ENCODE measurements at regions not wholly inside any gene's neighbourhood (a gene's known extent, or its start where the extent isn't known, plus 50 kb on each side); places are given as distances from the start of the nearest gene placed in this dataset.
"Not testable (repeated sequence)": the region's sequence is repeated elsewhere in the genome, so short reads cannot be mapped to it uniquely, and the experiment has no call there.

GRCh38 chr15:92831336-92831654, 68.8 kb upstream of the CHD2 start:
- FAIRE-seq, result no peak

DNA sequence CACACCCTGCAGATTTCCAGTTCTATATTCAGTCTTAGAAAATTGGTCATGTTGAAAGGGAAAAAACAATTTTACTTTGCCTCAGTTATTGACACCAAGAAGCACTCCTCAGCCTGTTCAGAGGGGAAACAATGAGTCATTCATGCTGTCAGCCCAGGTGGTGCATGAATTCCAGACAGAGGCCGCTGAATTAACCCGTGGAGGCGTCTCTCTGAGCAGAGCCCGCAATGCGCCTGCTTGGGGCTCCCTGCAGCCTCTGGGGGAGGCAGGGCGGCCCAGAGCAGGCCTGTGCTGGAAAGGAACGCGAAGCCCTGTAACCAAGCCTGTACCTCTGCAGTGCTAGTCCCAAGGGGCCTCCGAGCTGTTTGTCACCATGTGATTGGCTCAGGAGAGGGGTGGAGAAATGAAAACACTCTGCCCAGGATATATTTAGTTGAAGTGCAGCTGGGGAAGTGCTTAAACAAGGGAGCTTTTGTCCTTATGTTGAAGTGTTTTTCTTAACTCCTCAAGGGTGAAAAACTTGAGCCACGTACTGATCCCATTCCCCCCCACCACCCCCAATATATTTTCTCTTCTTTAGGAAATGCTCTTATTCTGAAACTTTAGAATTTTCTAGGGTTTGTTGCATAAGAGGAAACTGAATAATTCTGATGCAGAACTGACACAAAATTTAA, 68.3 kb upstream of the CHD2 start:
- FAIRE-seq, result peak; percentile 99

DNA sequence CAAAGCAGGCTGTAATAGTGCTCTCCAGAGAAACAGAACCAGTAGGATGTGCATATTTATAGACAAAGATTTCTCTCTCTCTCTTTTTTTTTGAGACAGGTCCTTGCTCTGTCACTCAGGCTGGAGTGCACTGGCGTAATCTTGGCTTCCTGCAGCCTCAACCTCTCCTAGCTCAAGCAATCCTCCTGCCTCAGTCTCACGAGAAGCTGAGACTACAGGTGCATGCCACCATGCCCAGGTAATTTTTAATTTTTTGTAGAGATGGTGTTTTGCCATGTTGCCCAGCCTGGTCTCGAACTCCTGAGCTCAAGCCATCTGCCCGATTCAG, 67.1 kb upstream of the CHD2 start:
- no peak for FAIRE-seq

DNA sequence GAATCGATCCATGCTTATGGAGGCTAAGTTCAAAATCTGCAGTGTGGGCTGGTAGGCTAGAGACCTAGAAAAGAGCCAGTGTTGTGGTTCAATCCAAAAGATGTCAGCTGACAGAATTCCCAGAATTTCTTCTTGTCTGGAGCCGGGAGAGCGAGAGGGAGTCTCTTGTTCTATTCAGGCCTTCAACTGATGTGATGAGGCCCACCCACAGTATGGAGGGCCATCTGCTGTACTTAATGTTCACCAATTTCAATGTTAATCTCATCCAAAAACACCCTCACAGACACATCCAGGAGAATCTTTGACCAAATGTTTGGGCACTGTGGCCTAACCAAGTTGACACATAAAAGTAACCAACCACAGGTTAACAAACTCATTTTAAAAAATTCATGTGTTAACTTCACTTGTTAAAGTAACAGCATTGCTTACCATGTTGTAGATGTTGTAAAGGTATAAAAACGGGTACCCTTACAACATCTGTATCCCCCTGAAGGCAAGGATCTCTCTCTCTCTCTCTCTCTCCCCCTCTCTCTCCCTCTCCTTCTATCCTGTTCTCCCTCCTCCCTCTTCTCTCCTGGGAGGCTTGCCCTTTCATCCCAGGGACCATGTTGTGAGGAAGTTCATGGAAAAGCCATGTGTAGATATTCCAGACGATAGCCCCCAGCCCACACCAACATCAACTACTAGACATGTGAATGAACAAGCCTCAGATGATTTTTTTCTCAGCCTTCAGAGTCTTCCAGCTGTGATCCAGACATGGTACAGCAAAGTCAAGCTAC, 66.4 kb upstream of the CHD2 start:
- no peak for FAIRE-seq

DNA sequence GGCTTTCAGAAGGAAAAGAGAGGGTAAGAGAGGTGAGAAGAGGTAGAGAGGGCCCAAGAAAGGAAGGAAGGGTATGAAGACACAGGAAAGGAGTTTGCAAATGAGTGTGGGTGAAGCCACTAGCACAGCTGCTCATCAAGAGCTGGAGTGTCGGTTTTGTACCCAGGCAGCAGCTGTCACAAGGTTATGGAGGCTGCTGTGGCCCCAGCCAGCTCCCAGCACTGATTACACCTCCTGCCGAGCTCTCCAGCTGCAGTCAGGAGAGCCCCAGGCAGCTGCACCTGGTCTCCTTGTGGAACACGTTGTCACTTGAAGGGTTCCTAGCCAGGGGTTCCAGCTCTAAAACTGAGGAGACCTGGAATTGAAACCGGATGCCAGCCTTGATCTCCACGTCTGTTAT, 60.4 kb upstream of the CHD2 start:
- FAIRE-seq, result no peak

GRCh38 chr15:92840149-92840548, 60.0 kb upstream of the CHD2 start:
- no peak for FAIRE-seq

- FAIRE-seq, result no peak
These were observed 56.8 kb upstream of the CHD2 start for GRCh38 chr15:92843326-92843725.

DNA sequence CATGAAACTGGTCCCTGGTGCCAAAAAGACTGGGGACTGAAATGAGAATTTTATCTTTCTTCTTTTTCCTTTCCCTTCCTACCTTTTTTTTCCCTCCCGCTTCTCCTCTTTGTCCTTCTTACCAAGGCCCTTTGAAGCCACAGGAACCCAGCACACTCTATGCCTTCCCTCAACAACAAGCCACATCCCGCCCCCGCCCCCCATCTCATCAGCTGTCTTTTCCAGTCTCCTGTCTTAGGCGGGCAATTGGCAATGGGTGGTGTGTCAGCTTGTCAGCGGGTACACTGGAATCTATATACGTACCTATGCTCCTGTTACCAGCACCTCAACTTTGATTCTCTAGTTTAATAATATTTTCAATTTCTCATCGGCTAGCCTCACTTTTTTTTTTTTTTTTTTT, 56.3 kb upstream of the CHD2 start:
- no peak for FAIRE-seq

- FAIRE-seq, result no peak
These were observed 55.0 kb upstream of the CHD2 start for GRCh38 chr15:92845126-92845508.

- no peak for FAIRE-seq
These were observed 53.4 kb upstream of the CHD2 start for GRCh38 chr15:92846741-92847140.

DNA sequence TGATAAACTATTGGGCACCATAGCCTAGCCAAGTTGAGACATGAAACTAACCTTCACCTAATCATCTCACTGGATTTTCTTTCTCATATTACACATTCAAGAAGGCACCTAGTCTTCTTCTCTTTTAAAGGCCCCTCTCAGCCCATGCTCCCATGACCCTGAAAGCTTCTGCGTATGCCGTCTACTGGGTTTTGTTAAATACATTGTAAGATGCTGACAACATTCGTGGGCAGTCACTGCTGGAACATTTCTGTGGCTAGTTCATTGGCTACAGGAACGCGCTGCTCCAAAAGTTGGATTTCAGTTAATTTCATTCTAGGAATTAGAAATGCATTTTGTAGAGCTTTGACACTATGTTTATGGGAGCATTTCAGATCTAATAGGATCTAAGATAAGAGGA, 52.3 kb upstream of the CHD2 start:
- no peak for FAIRE-seq

- FAIRE-seq, result no peak
These were observed 51.7 kb upstream of the CHD2 start for GRCh38 chr15:92848464-92848851.

GRCh38 chr15:92848852-92849598, 51.1 kb upstream of the CHD2 start:
- FAIRE-seq, result no peak

DNA sequence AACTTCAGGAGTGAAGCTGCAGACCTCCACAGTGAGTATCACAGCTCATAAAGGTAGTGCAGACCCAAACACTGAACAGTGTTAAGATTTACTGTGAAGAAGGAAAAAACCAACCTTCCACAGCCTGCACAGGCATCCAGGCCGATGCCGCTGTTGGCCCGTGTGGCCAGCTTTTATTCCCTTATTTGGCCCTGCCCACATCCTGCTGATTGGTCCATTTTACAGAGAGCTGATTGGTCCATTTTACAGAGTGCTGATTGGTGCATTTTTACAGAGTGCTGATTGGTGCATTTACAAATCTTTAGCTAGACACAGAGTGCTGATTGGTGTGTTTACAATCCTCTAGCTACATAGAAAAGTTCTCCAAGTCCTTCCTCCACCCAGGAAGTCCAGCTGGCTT, 49.9 kb upstream of the CHD2 start:
- FAIRE-seq, result not testable (repeated sequence)
